ENCODE measurements at regions not wholly inside any gene's neighbourhood (a gene's known extent, or its start where the extent isn't known, plus 50 kb on each side); places are given as distances from the start of the nearest gene placed in this dataset.

GRCh38 chr10:2754943-2755342, 312.4 kb upstream of the PFKP start:
- TF ChIP-seq CTCF (conservative IDR thresholded peaks at IDR 0.05) (no peak), ZFX (IDR thresholded peaks at IDR 0.05) (no peak)

All from C4-2B (cell line).